ENCODE measurements at regions not wholly inside any gene's neighbourhood (a gene's known extent, or its start where the extent isn't known, plus 50 kb on each side); places are given as distances from the start of the nearest gene placed in this dataset.

GRCh38 chr12:91395628-91396135 lies 213.1 kb upstream of the DCN start:
- Mint-ChIP-seq H3K4me1 (ENCODE audit: low read depth) (no peaks in the 10 kb centered on the region), H3K4me3 (no peak overlapping the region), H3K9me3 (peaks cover 4% of the 10 kb centered on the region), H3K36me3 (ENCODE audit: low read depth) (no peaks in the 10 kb centered on the region), H3K27me3 (ENCODE audit: insufficient read depth) (peaks cover 2% of the 10 kb centered on the region; the same call in 1 of the 2 replicates), H3K27ac (no peak overlapping the region)
- DNase-seq: no peak
- no peak for TF ChIP-seq CTCF (IDR thresholded peaks at IDR 0.05)

GRCh38 chr12:91394903-91395302 lies 212.3 kb upstream of the DCN start:
- Mint-ChIP-seq H3K27me3 (ENCODE audit: insufficient read depth) (peaks cover 2% of the 10 kb centered on the region; the same call in 1 of the 2 replicates), H3K36me3 (ENCODE audit: low read depth) (no peaks in the 10 kb centered on the region), H3K27ac (no peak overlapping the region), H3K9me3 (peaks cover 4% of the 10 kb centered on the region), H3K4me1 (ENCODE audit: low read depth) (no peaks in the 10 kb centered on the region), H3K4me3 (no peak overlapping the region)
- TF ChIP-seq CTCF (IDR thresholded peaks at IDR 0.05): no peak
- DNase-seq: no peak

- Mint-ChIP-seq H3K9me3 (no peaks in the 10 kb centered on the region), H3K4me3 (no peak overlapping the region), H3K27me3 (ENCODE audit: insufficient read depth) (peaks cover 7% of the 10 kb centered on the region), H3K27ac (no peak overlapping the region), H3K36me3 (ENCODE audit: low read depth) (no peaks in the 10 kb centered on the region), H3K4me1 (ENCODE audit: low read depth) (no peaks in the 10 kb centered on the region)
- TF ChIP-seq CTCF (IDR thresholded peaks at IDR 0.05): no peak
- no peak for DNase-seq
Observed at GRCh38 chr12:91388573-91388972, 206.0 kb upstream of the DCN start.

GRCh38 chr12:91387461-91388134 lies 205.0 kb upstream of the DCN start:
- no peak for TF ChIP-seq CTCF (IDR thresholded peaks at IDR 0.05)
- Mint-ChIP-seq H3K36me3 (ENCODE audit: low read depth) (no peaks in the 10 kb centered on the region), H3K27ac (no peak overlapping the region), H3K27me3 (ENCODE audit: insufficient read depth) (peaks cover 7% of the 10 kb centered on the region), H3K4me3 (no peak overlapping the region), H3K4me1 (ENCODE audit: low read depth) (no peaks in the 10 kb centered on the region), H3K9me3 (no peaks in the 10 kb centered on the region)
- no peak for DNase-seq

- DNase-seq: no peak
- H3K4me1 Mint-ChIP-seq (ENCODE audit: low read depth): peaks cover 15% of the 10 kb centered on the region
Observed at GRCh38 chr12:91384806-91385205, 202.2 kb upstream of the DCN start.

More at GRCh38 chr12:91384806-91385205, 202.2 kb upstream of the DCN start:
- no peaks in the 10 kb centered on the region for H3K9me3 Mint-ChIP-seq
- H3K4me3 Mint-ChIP-seq: no peak overlapping the region
- H3K27ac Mint-ChIP-seq: no peak overlapping the region
- H3K36me3 Mint-ChIP-seq (ENCODE audit: low read depth): no peaks in the 10 kb centered on the region
- peaks cover 6% of the 10 kb centered on the region; the same call in 1 of the 2 replicates for H3K27me3 Mint-ChIP-seq (ENCODE audit: insufficient read depth)
- TF ChIP-seq CTCF (IDR thresholded peaks at IDR 0.05): no peak

All from HFFc6 (cell line).